ENCODE measurements at regions not wholly inside any gene's neighbourhood (a gene's known extent, or its start where the extent isn't known, plus 50 kb on each side); places are given as distances from the start of the nearest gene placed in this dataset.

- no peak for DNase-seq (ENCODE audit: low read depth)
- no peak overlapping the region for H3K4me3 ChIP-seq (ENCODE audit: low read depth, low read length)
- TF ChIP-seq, protein P1, sequence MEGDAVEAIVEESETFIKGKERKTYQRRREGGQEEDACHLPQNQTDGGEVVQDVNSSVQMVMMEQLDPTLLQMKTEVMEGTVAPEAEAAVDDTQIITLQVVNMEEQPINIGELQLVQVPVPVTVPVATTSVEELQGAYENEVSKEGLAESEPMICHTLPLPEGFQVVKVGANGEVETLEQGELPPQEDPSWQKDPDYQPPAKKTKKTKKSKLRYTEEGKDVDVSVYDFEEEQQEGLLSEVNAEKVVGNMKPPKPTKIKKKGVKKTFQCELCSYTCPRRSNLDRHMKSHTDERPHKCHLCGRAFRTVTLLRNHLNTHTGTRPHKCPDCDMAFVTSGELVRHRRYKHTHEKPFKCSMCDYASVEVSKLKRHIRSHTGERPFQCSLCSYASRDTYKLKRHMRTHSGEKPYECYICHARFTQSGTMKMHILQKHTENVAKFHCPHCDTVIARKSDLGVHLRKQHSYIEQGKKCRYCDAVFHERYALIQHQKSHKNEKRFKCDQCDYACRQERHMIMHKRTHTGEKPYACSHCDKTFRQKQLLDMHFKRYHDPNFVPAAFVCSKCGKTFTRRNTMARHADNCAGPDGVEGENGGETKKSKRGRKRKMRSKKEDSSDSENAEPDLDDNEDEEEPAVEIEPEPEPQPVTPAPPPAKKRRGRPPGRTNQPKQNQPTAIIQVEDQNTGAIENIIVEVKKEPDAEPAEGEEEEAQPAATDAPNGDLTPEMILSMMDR (conservative IDR thresholded peaks at IDR 0.05; ENCODE audit: low read depth, low read length): no peak
Measured at GRCh38 chr1:4262665-4263064, 362.6 kb upstream of the C1orf174 start.

DNA sequence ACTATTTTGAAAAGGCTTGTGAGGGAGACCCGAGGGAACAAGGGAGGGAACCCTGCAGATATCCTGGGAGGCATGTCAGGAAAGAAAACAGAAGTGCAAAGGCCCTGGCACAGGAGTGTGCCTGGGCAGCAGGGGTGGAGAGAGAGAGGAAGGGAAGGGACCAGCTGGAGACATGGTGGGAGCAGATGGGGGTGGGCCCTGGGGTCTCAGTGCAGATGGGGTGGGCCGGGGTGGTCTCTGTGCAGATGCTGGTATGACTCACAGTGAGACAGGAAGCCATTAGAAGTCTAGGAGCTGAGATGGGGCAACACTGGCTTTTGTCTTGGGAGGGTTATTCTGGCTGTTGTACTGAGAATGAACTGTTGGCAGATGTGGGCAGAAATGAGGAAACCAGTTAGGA is 363.6 kb upstream of the C1orf174 start:
- DNase-seq (ENCODE audit: low read depth): no peak
- no peak overlapping the region for H3K4me3 ChIP-seq (ENCODE audit: low read depth, low read length)
- TF ChIP-seq, protein P1 (conservative IDR thresholded peaks at IDR 0.05; ENCODE audit: low read depth, low read length): no peak

DNA sequence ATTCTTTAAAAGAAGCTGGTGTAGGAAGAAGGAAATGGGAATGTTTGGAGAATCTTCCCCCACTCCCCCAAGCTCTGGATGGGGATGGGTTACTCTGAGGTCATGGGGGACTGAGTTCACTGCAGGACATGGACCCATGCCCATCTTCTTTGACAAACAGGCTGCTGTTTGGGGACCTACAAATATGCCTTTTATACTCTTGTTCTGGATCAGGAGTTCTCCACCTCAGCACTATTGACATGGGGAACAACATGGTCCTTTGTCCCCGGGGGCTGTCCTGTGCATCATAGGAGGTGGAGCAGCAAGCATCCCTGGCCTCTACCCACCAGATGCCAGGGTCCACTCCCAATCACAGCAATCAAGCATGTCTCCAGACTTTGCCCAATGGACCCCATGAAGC is 365.8 kb upstream of the C1orf174 start:
- TF ChIP-seq, protein P1 (conservative IDR thresholded peaks at IDR 0.05; ENCODE audit: low read depth, low read length): no peak
- H3K4me3 ChIP-seq (ENCODE audit: low read depth, low read length): no peak overlapping the region
- DNase-seq (ENCODE audit: low read depth): no peak

GRCh38 chr1:4267381-4268261 is 367.5 kb upstream of the C1orf174 start:
- no peak for DNase-seq (ENCODE audit: low read depth)
- TF ChIP-seq, protein P1 (conservative IDR thresholded peaks at IDR 0.05; ENCODE audit: low read depth, low read length): no peak
- no peak overlapping the region for H3K4me3 ChIP-seq (ENCODE audit: low read depth, low read length)

DNA sequence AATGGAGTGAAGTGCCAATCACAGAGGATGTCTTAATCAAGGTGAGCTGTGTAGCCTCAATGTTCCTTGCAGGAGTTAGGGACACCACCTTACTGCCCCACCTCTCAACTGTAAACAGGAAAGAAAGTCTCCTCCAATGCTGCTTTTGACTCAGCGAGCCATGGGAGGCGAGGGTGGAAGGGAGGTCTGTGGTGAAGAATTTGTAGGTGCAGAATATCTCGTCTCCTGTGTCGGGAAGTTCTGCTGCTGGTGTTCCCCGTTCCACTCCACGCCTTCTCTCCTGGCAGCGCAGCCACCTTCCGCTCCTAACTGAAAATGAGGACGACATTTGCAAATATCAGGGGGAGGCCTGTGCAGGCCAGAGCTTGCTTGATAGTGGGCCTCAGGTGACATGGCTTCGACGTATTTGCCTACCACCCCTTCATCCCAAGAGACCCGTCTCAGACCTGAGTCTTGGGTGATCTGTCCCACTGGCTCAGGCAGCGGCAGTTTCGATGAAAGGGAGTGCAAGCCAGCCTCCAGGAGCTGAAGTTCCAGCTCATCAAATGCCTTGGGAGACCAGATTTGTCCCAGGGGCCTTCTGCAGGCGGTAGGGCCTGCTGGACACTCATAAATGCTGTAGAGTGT is 368.3 kb upstream of the C1orf174 start:
- DNase-seq (ENCODE audit: low read depth): no peak
- TF ChIP-seq, protein P1 (conservative IDR thresholded peaks at IDR 0.05; ENCODE audit: low read depth, low read length): no peak
- no peak overlapping the region for H3K4me3 ChIP-seq (ENCODE audit: low read depth, low read length)

DNA sequence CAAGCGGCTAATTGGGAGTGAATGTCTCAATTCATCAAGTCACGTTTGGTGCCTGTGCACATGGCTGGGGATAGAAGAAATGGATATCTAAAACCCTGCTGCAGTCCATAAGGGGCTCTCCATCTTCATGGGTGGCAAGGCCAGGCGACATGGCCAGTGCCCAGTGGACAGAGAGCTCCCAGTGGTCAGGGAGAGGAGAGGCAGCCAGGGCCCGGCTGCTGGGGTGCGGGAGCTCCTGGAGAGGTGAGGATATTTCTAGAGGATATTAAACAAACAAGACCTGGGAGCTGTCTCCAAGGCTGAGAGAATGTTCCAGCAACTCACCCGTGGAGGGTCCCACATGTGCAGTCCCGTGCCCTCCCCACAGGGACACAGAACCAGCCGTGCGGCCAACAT is 368.8 kb upstream of the C1orf174 start:
- TF ChIP-seq, protein P1 (conservative IDR thresholded peaks at IDR 0.05; ENCODE audit: low read depth, low read length): no peak
- DNase-seq (ENCODE audit: low read depth): no peak
- H3K4me3 ChIP-seq (ENCODE audit: low read depth, low read length): no peak overlapping the region

Data from choroid plexus epithelial cell (primary cell).